Mucosa of stomach (tissue), 1 donor: ENCODE measurements at regions not wholly inside any gene's neighbourhood (a gene's known extent, or its start where the extent isn't known, plus 50 kb on each side); places are given as distances from the start of the nearest gene placed in this dataset.
"Not testable (repeated sequence)": the region's sequence is repeated elsewhere in the genome, so short reads cannot be mapped to it uniquely, and the experiment has no call there.

ENCODE experiments used
- H3K27me3 ChIP-seq: one replicate; pipeline ENCODE4 v1.7.0; 2013; ENCODE audit warnings: mild to moderate bottlenecking, low read length; ENCODE audit not compliant: control insufficient read depth, insufficient read depth
- H3K36me3 ChIP-seq: one replicate; pipeline ENCODE4 v1.7.0; 2013; ENCODE audit warnings: low read length; ENCODE audit not compliant: control insufficient read depth, insufficient read depth
- H3K4me1 ChIP-seq: one replicate; pipeline ENCODE4 v1.7.0; 2013; ENCODE audit warnings: mild to moderate bottlenecking, low read length; ENCODE audit not compliant: control insufficient read depth, insufficient read depth
- H3K4me3 ChIP-seq: one replicate; pipeline ENCODE4 v1.7.0; 2013; ENCODE audit warnings: low read length
- H3K9ac ChIP-seq: one replicate; pipeline ENCODE4 v1.7.0; 2013; ENCODE audit warnings: mild to moderate bottlenecking, low read length, moderate library complexity
- H3K9me3 ChIP-seq: one replicate; pipeline ENCODE4 v1.7.0; 2013; ENCODE audit warnings: mild to moderate bottlenecking, low read length, moderate library complexity; ENCODE audit not compliant: control insufficient read depth
- donor health status: Pancreatic carcinoma.

DNA sequence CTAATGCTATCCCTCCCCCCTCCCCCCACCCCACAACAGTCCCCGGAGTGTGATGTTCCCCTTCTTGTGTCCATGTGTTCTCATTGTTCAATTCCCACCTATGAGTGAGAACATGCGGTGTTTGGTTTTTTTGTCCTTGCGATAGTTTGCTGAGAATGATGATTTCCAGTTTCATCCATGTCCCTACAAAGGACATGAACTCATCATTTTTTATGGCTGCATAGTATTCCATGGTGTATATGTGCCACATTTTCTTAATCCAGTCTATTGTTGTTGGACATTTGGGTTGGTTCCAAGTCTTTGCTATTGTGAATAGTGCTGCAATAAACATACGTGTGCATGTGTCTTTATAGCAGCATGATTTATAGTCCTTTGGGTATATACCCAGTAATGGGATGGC is 133.7 kb upstream of the ANK3 start:
- H3K4me3 ChIP-seq, H3K9me3 ChIP-seq, H3K36me3 ChIP-seq, H3K27me3 ChIP-seq, H3K4me1 ChIP-seq, H3K9ac ChIP-seq: not testable (repeated sequence)

DNA sequence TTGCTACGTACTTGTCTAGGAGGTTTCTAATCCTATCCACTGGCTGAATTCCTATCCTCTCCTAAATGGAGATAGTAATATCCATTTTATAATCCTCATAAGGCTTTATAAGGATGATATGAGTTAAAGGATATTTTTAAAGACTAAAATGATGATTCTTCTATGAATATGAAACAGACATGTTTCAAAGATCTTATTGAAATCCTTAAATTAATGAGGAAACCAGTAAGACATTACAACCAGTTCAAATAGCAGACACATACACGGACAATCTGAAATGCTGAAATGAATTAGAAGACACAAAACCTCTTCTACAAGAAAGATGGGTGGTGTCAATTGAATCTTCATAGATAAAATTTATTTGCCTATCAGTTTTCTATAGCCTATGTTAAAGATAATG is 132.9 kb upstream of the ANK3 start:
- H3K9ac ChIP-seq = no peak overlapping the region

DNA sequence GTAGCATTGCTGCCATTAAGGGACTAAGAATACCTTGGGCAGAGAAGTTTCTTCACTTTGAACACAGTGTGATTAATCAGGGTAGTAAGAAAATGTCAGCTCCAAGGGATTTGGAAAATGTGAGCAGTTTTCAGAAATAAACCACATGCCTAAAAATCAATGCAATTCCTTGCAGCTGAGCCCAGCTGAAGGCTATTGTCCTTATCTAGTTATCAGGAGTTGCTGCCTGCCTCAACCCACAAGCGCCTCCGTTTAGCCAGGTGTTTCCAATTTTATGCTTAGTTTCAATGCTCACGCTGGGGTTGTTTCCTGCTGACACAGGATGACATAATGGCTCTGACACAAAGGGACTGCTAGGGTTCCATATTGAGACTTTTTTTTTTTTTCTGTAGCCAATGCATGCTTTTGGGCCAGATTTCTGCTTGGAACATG is 132.3 kb upstream of the ANK3 start:
- Histone ChIP-seq H3K9me3 (no peaks in the 10 kb centered on the region), H3K4me1 (no peaks in the 10 kb centered on the region), H3K9ac (no peak overlapping the region), H3K4me3 (no peak overlapping the region), H3K27me3 (no peaks in the 10 kb centered on the region), H3K36me3 (no peaks in the 10 kb centered on the region)

More for the DNA sequence above, 132.9 kb upstream of the ANK3 start:
- Histone ChIP-seq H3K9me3 (no peaks in the 10 kb centered on the region), H3K4me1 (no peaks in the 10 kb centered on the region), H3K27me3 (no peaks in the 10 kb centered on the region), H3K36me3 (no peaks in the 10 kb centered on the region), H3K4me3 (no peak overlapping the region)

DNA sequence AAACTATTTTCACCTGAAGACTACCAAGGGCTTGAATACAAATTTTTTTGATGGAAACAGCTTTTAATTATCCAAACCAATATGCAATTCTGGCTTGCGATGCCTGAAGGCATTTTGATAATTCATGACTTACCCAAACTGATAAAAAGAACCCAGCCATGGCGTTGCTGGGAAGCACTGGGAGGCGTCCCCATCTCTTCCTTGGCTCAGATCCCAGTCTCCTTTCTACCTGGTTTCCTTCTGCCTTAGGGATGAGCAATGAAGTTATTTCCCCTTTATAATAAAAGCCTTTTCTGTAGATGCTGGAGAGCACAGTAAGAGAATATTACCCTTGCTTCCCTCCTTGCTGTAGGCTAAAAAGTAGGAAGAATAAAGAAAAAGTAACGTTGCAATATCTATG is 129.1 kb upstream of the ANK3 start:
- H3K9me3 ChIP-seq = no peaks in the 10 kb centered on the region
- no peaks in the 10 kb centered on the region for H3K27me3 ChIP-seq
- no peaks in the 10 kb centered on the region for H3K4me1 ChIP-seq
- no peaks in the 10 kb centered on the region for H3K36me3 ChIP-seq
- no peak overlapping the region for H3K9ac ChIP-seq
- no peak overlapping the region for H3K4me3 ChIP-seq

DNA sequence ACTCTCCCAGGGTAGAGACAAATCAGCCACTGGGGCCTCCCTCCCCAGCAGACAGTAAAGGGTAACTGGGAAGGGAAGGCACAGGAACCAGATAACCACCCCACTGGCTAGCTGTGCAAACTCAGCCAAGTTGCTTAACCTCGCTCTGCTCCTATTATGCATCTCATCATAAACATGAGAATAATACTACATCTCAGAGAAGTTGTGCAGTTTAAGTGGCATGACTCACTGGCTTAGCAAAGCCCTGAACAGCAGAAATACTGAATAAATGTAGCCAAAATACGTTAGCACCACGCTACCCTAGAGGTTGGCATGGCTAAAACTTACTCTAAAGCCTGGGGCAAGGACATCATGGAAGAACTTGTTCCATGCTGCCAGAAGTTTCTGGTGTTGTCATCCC is 128.1 kb upstream of the ANK3 start:
- Histone ChIP-seq H3K4me3 (no peak overlapping the region), H3K9ac (no peak overlapping the region), H3K27me3 (no peaks in the 10 kb centered on the region), H3K9me3 (no peaks in the 10 kb centered on the region), H3K4me1 (no peaks in the 10 kb centered on the region), H3K36me3 (no peaks in the 10 kb centered on the region)

DNA sequence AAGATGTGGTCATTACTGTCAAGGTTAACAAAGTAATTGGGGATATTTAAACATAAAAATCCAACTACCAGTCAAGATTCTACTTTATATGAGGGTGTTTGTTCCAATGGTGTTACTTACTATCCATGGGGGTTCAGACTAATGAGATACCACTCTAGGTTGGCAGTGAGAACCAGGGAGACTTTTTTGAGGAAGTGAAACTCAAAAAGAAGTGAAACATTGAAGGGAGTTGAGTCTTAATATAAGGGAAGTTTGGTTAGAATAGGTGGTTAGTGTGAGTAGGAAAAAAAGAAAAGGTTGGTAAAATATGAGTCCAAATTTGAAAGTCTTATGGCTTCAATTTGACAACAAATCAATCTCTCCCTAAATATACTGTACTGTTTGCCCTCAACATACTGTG is 123.6 kb upstream of the ANK3 start:
- H3K9me3 ChIP-seq = no peaks in the 10 kb centered on the region
- no peaks in the 10 kb centered on the region for H3K27me3 ChIP-seq
- no peaks in the 10 kb centered on the region for H3K36me3 ChIP-seq
- no peak overlapping the region for H3K9ac ChIP-seq
- H3K4me1 ChIP-seq = no peaks in the 10 kb centered on the region
- H3K4me3 ChIP-seq = no peak overlapping the region

DNA sequence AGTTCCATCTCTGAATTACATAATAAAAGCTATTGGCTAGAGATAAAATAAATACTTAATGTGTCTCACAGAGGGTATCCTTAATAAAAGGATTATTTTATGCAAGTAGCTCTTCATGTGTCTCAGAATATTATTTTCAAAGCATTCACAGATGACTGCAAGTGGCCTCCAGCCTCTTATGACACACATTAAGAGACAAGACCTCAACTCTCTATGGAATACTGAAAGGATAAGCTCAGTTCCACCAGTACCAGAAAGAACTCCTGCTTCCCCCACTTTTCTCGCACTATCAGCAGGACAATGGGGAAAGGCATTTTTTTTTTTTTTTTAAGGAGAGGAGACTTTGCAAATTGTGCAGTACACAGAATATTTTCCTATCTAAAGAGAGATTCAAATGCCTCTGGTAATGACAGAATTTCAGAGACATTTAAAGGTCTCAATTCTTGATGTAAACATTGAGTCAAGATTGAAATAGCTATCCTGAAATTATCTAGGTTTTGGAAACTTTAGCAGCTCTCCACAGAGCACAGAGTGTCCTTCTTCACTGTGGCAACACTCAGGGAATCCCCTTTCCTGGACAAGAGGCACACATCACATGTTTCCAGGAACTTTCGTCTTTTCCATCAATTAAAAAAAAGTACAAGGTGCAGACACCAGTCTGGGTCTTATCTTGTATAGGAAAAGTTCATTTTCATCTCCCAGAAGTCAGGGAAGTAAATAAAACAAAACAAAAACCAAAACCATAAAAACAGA is 122.0 kb upstream of the ANK3 start:
- Histone ChIP-seq H3K4me3 (no peak overlapping the region), H3K4me1 (no peaks in the 10 kb centered on the region), H3K36me3 (no peaks in the 10 kb centered on the region), H3K9ac (no peak overlapping the region), H3K9me3 (no peaks in the 10 kb centered on the region), H3K27me3 (no peaks in the 10 kb centered on the region)

DNA sequence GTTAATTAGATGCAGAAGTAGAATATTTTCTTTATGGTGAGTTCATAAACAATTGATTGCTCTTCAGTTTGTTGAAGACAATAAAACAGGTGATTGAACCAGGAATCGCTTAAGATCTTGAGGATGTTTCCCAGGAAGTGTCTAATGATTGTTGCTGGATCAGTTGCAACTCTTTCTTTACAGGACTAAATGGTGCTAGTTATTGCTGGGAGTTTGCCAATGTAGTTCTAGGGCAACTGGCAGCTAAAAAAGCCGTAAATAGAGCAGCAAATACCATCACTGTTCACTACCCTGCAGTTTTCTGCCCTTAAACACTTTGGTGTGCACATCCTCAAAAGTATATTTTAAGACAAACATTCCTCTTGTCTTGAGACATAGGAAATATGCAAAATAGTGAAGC is 119.2 kb upstream of the ANK3 start:
- Histone ChIP-seq H3K4me3 (no peak overlapping the region), H3K9ac (no peak overlapping the region), H3K27me3 (no peaks in the 10 kb centered on the region), H3K4me1 (no peaks in the 10 kb centered on the region), H3K9me3 (no peaks in the 10 kb centered on the region), H3K36me3 (no peaks in the 10 kb centered on the region)

DNA sequence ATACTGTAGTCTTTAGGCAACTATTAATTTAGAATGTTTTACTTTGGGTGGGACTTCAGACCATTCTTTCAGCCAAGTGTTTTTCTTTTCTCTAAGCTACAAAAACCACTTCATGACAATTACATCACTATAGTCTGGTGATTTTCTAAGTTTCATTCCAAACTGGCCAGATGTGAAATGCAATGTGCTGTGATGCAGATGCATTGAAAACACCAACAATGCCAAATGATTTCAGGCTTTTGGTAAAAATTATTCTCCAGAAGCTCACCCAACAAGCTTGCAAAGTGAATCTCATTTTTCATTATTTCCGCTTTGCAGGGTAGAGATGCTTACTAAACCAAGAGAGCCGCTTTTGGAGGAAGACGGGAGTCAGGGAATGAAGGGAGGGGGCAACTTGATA is 118.4 kb upstream of the ANK3 start:
- Histone ChIP-seq H3K36me3 (no peaks in the 10 kb centered on the region), H3K4me1 (no peaks in the 10 kb centered on the region), H3K9me3 (no peaks in the 10 kb centered on the region), H3K4me3 (no peak overlapping the region), H3K9ac (no peak overlapping the region), H3K27me3 (no peaks in the 10 kb centered on the region)

DNA sequence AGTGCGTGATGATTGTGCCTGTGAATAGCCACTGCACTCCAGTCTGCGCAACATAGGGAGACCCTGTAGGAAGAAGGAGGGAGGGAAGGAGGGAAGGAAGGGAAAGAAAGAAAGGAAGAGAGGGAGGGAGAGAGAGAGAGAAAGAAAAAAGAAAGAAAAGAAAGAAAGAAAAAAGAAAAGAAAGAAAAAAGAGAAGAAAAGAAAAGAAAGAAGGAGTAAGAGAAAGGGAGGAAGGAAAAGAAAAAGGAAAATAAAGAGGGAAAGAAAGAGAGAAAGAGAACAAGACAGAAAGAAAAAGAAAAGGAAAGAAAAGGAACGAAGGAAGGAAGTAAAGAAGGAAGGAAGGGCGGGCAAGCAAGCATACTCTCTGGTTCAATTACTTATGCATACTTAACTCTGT is 112.9 kb upstream of the ANK3 start:
- no peaks in the 10 kb centered on the region for H3K4me1 ChIP-seq
- no peak overlapping the region for H3K4me3 ChIP-seq
- H3K36me3 ChIP-seq = no peaks in the 10 kb centered on the region
- H3K9me3 ChIP-seq = no peaks in the 10 kb centered on the region
- H3K27me3 ChIP-seq = no peaks in the 10 kb centered on the region
- no peak overlapping the region for H3K9ac ChIP-seq

DNA sequence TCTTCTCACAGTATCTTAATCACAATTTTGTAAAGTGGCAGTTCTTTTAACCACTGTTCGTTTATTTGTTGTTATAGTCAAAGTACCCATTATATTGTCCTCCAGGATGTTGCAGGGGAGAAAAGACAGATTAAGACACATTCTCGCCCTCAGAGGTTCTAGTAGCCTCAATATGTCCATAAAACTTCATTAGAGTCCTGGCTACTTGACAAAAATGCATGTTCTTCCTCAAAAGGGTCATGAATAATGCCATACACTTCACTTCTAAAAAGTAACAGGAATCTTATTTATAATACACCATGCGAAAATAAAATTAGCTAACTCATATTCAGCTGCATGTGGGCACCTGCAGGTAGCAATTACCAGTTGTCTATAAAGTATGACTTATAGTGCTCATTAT is 109.3 kb upstream of the ANK3 start:
- Histone ChIP-seq H3K9ac (no peak overlapping the region), H3K36me3 (no peaks in the 10 kb centered on the region)

DNA sequence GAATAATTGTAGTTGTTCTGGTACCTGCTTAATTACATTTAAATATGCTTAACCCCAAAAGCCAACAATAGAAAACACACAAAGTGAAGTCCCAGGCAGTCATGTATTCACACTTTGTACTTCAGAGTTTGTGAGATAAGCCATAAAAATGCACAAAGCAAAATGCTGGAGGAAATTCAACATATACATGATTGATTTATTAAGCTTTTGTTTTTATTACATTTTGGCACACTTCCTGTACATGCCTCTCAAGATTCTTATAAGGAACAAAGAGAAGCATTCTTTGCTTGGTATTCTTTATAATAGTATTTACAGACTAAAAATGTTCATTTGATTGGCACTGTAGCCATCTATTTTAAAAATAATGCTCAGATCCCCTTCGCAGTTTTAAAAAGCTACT is 107.7 kb upstream of the ANK3 start:
- Histone ChIP-seq H3K36me3 (no peaks in the 10 kb centered on the region), H3K4me1 (no peaks in the 10 kb centered on the region), H3K4me3 (no peak overlapping the region), H3K9me3 (no peaks in the 10 kb centered on the region), H3K9ac (no peak overlapping the region), H3K27me3 (no peaks in the 10 kb centered on the region)

More for the DNA sequence above, 109.3 kb upstream of the ANK3 start:
- no peaks in the 10 kb centered on the region for H3K4me1 ChIP-seq
- no peaks in the 10 kb centered on the region for H3K27me3 ChIP-seq
- H3K4me3 ChIP-seq = no peak overlapping the region
- H3K9me3 ChIP-seq = no peaks in the 10 kb centered on the region

DNA sequence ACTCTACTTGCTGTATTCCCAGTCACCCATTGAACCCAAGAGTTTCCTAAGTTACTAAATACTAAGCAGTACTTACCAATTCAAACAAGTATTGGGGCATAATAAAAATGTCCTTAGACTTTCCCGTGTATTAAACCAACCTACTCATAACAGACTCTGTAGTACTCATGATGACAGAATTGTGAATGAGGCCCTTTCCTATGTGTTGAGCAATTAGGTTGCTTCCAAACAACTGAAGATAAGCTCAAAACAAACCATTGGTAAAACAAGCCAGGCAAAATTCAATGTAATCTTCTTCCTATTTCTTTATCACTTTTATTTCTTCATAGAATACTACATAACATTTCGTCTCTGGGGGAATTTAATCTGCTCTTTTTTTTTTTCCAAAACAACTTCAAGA is 106.5 kb upstream of the ANK3 start:
- Histone ChIP-seq H3K9me3 (no peaks in the 10 kb centered on the region), H3K4me1 (no peaks in the 10 kb centered on the region), H3K36me3 (no peaks in the 10 kb centered on the region)

More for the DNA sequence above, 106.5 kb upstream of the ANK3 start:
- Histone ChIP-seq H3K27me3 (no peaks in the 10 kb centered on the region), H3K9ac (no peak overlapping the region), H3K4me3 (no peak overlapping the region)
